ENCODE measurements at regions not wholly inside any gene's neighbourhood (a gene's known extent, or its start where the extent isn't known, plus 50 kb on each side); places are given as distances from the start of the nearest gene placed in this dataset.
"Not testable (repeated sequence)": the region's sequence is repeated elsewhere in the genome, so short reads cannot be mapped to it uniquely, and the experiment has no call there.

DNA sequence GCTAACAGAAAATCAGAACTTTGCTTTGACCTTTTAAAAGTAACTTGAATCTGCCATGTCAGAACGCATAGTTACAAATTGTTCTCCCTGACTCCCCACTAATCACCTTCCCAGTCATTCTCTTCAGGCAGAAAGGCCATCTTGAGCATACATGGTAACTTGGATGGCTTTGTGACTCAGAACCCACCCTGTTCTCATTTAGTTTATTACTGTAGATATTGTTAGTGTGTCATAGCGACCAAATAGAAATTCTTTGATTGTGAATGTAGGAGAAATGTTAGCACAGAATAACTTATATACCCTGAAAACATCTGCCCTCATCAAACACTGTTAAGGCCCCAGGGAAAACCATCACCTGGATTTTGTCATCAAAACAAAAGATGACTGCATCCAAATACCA, 382.0 kb downstream of the MAGEB5 start:
- no peak for DNase-seq (ENCODE audit: low read depth in 2 of 2)

DNA sequence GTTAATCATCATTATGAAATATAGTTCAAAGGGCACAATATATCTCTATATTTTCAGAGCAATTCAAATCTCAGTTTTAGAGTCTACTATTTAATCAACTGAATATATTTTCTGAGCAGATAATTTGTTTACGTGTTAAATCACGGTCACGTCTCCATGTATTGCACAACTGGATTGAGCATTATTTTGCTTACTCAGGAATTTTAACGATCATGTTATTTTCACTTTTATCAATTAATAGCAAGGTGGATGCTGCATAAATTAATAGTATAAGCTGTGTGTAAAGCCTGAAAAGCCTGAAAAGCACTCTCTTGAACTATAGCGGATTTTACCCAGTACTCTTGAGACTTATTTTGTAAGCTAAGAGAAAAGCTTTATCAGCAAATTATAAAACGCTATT, 374.9 kb downstream of the MAGEB5 start:
- DNase-seq (ENCODE audit: low read depth in 2 of 2): no peak

DNA sequence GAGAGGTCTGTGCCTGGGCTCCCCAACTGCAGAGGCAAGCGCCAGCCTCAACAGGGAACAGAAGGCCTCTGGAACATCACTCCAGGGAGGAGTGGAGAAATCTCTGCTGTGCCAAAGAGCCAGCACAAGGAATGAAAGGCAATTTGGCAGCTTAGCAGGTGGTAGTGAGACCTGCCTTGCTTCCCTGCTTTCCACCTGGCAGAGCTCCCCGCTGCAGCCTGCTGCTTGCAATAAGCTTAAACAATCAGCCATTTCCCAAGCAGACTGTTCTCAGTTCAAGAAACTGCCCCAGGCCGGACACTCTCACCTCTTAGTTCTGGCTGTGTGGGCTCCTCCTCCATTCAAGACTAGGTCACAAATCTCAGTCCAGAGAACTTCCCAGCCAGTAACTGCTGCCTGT, 370.6 kb downstream of the MAGEB5 start:
- DNase-seq (ENCODE audit: low read depth in 2 of 2): no peak

DNA sequence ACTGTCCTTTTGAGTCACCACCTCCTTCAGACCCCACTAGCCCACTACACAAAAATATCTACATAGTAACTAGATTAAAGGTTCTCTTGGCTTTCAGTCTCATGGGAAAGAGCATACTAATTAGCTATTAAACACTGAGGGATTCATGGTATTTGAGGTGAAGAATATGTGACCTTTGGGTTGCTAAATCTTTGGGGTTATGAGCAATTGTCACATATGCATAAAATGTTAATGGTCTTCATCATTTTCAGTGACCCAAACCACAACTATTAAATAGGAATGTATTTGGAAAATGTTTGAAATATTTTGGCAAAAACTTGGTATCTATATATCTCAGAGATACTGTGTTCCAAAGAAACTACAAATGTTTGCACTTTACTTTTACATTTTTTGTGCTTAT, 365.1 kb downstream of the MAGEB5 start:
- DNase-seq (ENCODE audit: low read depth in 2 of 2): no peak

DNA sequence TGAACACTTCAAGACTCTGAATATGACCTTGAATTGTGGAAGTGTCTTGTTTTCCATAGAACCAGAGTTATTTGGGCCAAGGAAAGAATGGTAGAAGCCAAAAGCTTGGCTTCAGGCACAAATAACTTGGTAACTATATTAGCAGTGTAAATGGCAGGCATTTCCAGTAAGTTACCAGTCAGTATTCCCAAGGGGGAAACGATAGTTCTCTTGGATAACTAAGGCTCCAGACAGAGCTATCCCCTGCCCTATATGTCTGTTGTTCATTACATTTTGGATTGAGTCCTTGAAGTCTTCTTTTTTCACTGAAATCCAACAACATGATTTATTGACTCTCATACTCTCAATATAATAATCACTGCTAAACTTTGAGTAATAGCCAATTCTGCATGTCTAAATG, 364.1 kb downstream of the MAGEB5 start:
- DNase-seq (ENCODE audit: low read depth in 2 of 2): no peak

DNA sequence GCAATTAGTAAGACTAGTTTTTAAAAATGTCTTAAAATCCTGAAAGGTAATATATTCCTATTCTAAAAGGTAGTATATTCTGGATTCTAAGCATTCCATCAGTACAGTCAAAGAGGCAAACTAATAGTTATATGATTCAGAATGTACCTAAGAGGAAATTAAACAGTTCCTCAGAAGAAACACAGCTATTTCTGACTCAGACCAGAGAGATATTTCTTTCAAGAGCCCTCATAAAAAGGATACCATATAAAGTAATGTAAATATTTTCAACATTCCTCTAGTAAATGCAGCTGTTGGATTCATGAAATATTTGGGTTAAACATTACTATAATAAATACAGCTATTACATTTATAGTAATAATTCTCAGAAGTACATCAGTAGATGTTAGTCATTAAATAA, 358.3 kb downstream of the MAGEB5 start:
- no peak for DNase-seq (ENCODE audit: low read depth in 2 of 2)

DNA sequence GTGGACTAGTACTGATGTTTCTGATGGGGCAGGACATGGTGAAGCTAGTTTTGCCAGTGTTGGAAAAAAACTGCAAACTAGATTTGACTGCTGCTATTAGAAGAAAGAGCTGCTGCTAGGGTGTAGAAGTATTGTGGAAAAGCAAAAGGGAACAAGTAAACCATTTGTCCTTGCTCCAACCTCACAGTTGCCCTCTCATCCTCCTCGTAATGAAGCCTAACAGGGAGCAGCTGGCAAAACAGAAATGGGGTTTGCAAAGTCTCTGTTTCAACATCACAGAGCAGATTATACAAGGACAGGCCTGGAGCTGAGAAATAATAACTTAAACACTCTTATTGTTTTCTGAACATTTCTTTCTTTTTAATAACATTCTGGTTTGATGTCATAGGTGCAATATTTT, 346.2 kb downstream of the MAGEB5 start:
- DNase-seq (ENCODE audit: low read depth in 2 of 2): no peak

DNA sequence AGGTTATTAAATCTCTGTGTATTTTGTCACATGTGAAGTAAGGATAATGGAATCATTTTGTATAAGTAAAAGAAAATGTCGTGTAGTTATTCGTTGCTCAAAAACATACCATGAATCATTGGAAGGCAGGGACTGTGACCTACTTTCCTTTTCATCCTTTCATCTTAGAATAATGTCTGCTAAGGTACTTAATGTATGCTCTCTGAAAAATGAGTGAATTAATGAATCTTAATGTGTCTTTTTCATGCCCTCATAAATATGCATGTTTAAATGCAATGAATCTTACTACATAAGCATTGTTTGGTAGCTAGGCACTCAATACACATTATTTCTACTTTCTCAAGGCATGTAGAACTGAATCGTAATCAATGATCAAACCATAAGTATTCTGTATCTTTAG, 343.9 kb downstream of the MAGEB5 start:
- DNase-seq (ENCODE audit: low read depth in 2 of 2): no peak

DNA sequence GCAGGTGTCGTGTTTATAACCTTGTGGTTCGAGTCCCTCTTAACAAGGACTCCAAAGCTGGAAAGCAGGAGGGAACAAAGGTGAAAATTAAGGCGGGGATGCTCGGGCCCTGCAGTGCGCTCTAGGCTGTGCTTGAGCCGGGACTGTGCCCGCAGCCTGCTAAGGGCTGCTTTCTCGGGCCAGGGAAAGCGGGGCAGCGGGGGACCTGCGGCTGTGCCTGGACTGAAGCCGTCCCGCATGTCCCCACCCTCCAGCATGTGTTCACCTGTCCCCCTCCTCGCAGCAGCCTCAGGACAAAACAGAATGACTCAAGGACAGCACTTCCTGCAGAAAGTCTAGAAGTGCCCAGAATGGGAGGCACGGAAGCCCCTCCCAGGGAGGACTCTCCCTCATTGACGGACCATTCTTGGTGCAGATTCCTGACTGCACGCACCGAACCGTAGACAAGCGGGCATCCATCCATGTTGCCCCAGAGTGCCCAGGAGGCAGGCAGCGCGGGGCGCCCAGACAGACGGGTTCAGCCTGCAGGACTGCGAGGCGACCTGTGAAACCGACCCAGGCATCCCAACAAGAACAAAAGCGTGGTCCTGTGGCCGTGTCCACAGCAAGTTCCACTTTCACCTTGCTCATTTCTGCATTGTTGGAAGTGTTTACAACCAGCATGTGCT, 342.9 kb downstream of the MAGEB5 start:
- no peak for DNase-seq (ENCODE audit: low read depth in 2 of 2)

DNA sequence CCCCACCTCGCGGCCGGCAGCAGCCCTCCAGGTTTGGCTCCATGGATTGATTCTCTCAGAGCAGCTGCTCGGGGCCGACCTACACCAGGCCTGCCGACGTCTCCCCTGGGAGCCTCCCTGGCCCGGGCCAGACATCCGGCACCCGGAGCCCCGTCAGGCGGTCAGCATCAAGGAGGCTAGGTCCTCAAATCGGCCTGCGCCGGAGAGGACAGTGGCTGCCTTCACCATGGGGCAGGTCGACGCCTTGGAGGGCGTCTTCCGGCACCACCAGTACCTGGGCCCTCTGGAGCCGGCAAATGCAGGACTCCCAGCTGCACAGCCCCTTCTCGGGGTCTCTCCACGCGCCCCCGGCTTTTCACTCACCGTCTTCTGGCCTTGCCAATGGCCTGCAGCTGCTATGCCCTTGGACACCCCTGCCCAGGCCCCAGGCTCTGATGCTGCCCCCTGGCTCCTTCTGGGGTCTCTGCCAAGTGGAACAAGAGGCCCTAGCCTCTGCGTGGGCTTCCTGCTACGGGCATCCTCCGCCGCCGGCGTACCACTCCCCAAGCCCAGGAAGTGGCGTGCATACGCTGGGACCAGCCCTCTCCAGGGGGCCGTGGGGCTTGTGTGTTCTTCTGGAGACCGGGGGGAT, 341.8 kb downstream of the MAGEB5 start:
- no peak for DNase-seq (ENCODE audit: low read depth in 2 of 2)

DNA sequence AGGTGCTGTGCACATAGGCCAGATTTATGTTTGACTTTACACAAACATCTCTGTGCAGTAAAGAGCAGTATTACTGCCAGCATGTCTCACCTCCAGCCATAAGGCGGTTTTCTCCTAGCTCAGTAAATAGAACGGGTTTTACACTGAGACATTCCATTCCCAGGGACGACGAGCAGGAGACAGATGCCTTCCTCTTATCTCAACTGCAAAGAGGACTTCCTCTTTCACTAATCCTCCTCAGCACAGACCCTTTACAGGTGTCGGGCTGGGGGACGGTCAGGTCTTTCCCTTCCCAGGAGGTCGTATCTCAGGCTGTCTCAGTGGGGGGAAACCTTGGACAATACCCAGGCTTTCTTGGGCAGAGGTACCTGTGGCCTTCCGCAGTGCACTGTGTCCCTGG, 309.8 kb downstream of the MAGEB5 start:
- DNase-seq (ENCODE audit: low read depth in 2 of 2): not testable (repeated sequence)

DNA sequence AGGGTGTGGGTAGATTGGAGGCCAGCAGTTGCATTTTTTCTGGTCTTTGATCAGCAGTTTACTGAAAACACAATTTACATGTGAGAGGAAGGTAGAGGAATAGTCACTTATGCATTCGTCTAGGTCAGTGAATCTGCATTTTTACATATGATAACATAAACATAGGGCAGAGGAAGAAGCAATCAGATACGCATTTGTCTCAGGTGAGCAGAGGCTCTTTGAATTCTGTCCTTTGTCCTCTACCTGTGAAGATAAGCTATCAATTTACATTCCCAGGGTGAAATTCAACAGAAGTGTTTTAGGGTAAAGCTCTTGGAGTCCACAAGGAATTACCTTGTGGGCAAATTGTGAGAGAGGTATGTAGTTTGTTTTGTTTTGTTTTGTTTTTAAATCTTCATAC, 306.5 kb downstream of the MAGEB5 start:
- no peak for DNase-seq (ENCODE audit: low read depth in 2 of 2)

DNA sequence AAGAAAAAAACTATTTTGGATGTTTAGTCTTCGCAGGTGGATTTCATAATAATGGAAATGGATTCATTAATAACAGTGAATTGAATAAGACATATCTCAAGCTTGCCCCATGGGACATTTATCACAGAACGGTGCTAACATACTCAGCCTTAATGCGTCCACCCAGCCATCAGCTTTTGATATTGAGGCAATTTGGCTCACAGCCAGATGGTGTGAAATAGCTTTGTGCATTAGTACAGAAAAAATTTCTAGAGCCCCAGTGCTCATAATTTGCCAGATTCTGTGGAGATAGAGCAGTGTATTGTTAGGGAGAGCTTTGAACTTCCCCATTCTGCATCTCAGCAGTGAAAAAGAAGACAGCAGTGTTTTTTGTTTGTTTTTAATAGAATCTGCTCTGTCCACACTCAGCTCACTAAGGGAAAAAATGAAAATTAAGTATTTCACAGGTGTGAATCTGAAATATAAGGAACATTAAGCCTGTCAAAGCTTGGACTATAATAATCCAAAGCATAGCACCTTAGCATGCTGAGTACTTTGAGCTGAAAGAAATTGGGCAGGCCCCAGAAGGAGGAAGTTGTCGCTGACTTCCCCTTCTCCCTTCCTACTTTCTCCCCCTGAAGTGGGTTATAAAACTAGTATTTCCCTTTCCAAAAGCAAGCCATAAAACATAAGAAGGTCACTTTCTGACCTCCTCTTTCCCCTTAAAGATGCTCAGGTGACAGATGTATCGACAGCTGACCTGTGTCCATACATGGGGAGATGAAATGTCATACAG, 295.8 kb downstream of the MAGEB5 start:
- DNase-seq (ENCODE audit: low read depth in 2 of 2): no peak

DNA sequence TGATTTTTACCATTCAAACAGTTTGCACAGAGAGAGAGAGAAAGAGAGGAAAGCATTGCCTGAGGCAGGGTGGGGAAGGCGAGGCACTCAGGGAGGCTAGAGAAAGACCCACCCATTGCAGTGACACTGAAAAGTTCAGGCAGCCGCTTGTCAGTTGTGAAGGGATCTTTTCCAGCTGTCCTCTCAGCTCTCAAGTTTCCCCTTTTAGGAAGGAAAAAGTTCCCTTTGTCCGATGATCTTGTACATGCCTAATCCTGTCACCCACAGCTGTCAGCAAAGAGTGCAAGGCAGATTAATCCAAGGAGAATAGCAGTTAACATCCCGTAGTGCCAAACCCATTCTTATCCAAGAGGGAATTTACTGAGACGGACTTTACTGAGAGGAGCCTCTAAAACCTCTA, 255.0 kb downstream of the MAGEB5 start:
- DNase-seq (ENCODE audit: low read depth in 2 of 2): no peak

DNA sequence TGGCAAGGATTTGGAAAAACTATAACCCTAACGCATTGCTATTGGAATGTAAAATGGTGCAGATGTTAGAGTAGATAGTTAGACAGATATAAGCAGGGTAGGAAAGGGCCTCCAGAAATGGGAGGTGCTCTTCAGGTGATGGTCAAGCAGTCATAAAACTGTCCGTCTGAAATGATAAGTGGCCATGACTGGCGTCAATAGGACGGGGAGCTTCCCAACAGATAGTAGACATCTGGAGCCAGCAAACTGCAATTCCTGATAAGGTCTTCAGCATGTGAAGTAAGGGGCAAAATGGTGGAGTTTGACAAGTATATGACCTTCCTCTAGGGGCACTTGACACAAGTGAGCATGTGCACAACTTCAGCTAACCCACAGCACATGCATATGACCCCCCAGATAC, 250.4 kb downstream of the MAGEB5 start:
- no peak for DNase-seq (ENCODE audit: low read depth in 2 of 2)

DNA sequence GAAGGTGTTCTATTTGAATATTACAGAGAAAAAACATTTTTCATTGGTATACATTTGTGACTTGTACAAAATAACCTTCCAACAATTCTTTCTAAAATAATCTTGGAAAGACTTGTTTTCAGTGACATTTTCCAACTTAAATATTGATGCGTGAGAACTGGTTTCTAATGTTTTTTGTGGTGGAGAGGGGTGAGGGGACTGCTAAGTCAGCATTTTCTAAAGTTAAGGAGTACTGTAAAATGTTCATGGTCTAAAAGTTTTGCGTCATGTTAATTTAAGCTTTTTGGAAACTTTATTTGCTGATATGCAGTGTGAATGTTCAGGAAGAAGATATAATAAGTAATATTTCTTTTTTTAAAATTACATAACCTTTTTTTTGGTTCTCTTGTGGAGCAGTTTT, 229.3 kb downstream of the MAGEB5 start:
- no peak for DNase-seq (ENCODE audit: low read depth in 2 of 2)

DNA sequence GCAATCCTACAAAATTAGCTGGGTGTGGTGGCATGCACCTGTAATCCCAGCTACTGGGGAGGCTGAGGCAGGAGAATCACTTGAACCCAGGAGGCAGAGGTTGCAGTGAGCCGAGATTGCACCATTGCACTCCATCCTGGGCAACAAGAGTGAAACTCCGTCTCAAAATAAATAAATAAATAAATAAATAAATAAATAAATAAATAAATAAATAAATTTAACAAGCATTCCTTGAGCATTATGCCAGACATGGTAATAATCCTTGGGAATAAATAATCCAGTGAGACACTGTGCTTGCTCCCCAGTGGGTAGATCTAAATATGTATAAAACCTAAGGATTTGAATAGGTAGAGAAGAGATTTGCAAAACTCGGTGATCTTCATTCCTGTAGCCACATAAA, 228.4 kb downstream of the MAGEB5 start:
- not testable (repeated sequence) for DNase-seq (ENCODE audit: low read depth in 2 of 2)

DNA sequence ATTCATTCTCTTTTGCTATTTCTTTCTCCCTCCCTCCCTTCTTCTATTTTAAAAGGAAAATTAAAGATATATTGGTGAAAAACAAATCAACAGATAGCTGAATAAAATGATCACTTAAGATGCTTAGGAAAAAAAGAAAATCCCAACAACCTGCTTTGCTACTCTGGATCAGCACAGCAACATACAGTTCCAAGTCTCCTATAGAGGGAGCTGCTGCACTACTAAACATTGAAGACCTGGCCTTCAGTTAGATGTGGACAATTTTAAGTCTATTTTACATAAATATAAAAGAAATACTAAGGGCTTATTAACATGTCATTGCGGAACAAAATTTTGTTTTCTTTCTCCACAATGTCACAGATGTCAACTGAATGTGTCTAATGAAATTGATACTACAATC, 226.4 kb downstream of the MAGEB5 start:
- no peak for DNase-seq (ENCODE audit: low read depth in 2 of 2)

DNA sequence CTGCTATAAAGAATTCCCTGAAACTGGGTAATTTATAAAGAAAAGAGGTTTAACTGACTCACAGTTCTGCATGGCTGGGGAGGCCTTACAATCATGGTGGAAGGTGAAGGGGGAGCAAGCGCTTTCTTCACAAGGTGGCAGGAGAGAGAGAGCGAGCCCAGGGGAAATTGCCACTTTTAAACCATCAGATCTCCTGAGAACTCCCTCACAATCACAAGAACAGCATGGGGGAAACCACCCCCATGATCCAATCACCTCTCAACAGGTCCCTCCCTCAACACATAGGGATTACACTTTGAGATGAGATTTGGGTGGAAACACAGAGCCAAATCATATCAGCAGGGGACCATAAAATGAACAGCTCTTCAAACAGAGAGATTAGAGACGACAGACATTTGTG, 198.6 kb downstream of the MAGEB5 start:
- DNase-seq (ENCODE audit: low read depth in 2 of 2): no peak

DNA sequence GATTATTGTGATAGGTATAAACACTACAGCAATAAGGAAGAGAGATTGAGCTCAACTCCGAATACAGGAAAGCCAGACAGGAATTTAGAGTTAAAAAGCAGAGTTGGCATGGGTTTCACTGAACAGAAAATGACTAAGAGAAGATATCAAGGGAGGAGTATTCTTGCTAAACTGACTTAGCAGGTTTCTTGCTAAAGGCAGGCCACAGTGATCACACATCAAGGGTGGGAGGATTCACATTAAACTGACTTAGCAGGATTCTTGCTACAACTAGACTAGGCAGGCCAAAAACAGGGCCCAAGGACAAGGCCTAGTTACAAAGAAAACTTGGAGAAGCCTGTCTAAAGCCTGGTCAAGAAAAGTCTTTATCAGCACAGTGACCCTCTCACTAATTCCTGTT, 195.1 kb downstream of the MAGEB5 start:
- DNase-seq (ENCODE audit: low read depth in 2 of 2): no peak

DNA sequence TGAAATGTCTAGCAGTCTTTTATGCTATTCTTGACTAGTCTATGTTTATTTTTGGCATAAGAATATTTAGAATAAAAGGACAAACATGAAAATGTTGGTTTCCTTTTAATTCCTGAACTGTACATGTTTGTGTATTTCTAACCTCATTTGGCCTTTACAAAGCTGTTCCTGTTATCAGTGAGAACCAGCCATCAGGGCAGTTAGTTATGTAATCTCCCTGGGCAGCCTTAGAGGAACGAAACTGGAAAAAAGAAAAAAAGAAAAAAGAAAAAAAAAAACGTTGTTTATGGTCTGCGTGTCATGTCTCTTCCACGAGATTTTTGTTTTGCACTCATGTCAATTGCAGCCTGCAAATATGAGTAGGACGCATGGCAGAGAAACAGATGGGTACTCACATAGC, 193.7 kb downstream of the MAGEB5 start:
- no peak for DNase-seq (ENCODE audit: low read depth in 2 of 2)

DNA sequence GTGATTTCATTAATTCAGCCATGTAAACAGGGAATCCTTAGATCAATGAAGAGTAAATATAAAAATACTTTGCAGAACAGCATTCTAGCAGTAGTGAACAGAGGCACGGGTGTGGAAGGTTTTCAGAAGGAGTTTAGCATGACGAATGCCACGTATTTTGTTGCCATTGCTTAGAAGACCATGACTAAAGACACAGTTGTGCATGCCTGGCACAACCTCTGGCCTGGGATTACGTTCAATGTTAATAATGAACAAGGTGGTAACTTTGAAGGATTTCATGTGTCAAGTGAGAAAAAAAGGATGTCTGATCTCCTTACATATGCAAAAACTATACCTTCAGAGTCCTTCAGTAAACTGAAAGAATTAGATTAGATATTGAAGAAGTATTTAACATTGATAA, 171.9 kb downstream of the MAGEB5 start:
- DNase-seq (ENCODE audit: low read depth in 2 of 2): no peak

DNA sequence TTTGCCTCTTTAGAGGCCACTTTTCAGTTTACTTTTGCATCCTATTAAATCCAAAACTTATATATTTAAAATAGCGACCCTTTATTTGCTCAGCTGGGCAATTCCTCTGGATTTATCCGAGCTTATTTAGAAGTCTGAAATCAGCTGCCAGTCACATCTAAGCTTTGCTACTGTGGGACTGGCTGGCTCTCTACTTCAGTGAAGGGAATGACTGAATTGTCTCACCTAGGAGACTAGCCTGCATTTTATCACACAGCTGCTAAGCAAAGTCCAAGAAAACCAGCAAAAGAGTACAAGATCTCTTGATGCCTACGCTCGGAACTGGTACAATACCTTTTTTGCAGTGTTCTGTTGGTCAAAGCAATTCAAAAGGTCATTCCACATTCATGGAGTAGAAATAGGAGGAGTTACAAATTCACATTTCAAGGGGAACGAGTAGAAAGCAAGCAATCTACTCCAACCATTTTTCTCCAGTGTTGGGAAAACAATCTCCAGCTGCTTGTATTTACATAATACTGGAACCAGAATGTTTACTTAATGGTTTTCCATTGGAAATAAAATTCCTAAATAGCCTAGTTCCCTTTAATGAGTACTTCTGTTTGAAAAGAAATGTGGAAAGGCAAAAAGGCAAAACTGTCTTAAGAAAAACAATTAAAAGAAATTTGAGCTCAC, 160.2 kb downstream of the MAGEB5 start:
- DNase-seq (ENCODE audit: low read depth in 2 of 2): no peak
